ENCODE measurements at regions not wholly inside any gene's neighbourhood (a gene's known extent, or its start where the extent isn't known, plus 50 kb on each side); places are given as distances from the start of the nearest gene placed in this dataset.
"Not testable (repeated sequence)": the region's sequence is repeated elsewhere in the genome, so short reads cannot be mapped to it uniquely, and the experiment has no call there.

GRCh38 chr2:16390561-16390960 is 275.1 kb downstream of the CYRIA start:
- FAIRE-seq, result no peak

- no peak for FAIRE-seq
These were observed 276.0 kb downstream of the CYRIA start for GRCh38 chr2:16389611-16390010.

GRCh38 chr2:16388199-16388830 is 277.3 kb downstream of the CYRIA start:
- not testable (repeated sequence) for FAIRE-seq

GRCh38 chr2:16387461-16387984 is 278.1 kb downstream of the CYRIA start:
- no peak for FAIRE-seq

GRCh38 chr2:16386431-16386830 is 279.2 kb downstream of the CYRIA start:
- no peak for FAIRE-seq

- FAIRE-seq, result peak; percentile 95
These were observed 279.6 kb downstream of the CYRIA start for GRCh38 chr2:16386031-16386430.

GRCh38 chr2:16385341-16385740 is 280.3 kb downstream of the CYRIA start:
- no peak for FAIRE-seq

- FAIRE-seq, result no peak
These were observed 282.2 kb downstream of the CYRIA start for GRCh38 chr2:16383411-16383810.

GRCh38 chr2:16382451-16382850 is 283.2 kb downstream of the CYRIA start:
- no peak for FAIRE-seq

GRCh38 chr2:16381511-16381910 is 284.1 kb downstream of the CYRIA start:
- FAIRE-seq, result no peak

- not testable (repeated sequence) for FAIRE-seq
These were observed 285.7 kb downstream of the CYRIA start for GRCh38 chr2:16379901-16380300.

GRCh38 chr2:16379061-16379460 is 286.6 kb downstream of the CYRIA start:
- not testable (repeated sequence) for FAIRE-seq

GRCh38 chr2:16378031-16378430 is 287.6 kb downstream of the CYRIA start:
- FAIRE-seq, result no peak

GRCh38 chr2:16375981-16376380 is 289.7 kb downstream of the CYRIA start:
- no peak for FAIRE-seq

- no peak for FAIRE-seq
These were observed 290.3 kb downstream of the CYRIA start for GRCh38 chr2:16375351-16375750.

GRCh38 chr2:16374671-16375070 is 291.0 kb downstream of the CYRIA start:
- FAIRE-seq, result no peak

- FAIRE-seq, result no peak
These were observed 292.3 kb downstream of the CYRIA start for GRCh38 chr2:16373341-16373740.

- FAIRE-seq, result no peak
These were observed 293.9 kb downstream of the CYRIA start for GRCh38 chr2:16371751-16372150.

GRCh38 chr2:16368951-16369350 is 296.7 kb downstream of the CYRIA start:
- no peak for FAIRE-seq

- FAIRE-seq, result no peak
These were observed 297.3 kb downstream of the CYRIA start for GRCh38 chr2:16368328-16368727.

- FAIRE-seq, result no peak
These were observed 300.3 kb downstream of the CYRIA start for GRCh38 chr2:16365366-16365765.

GRCh38 chr2:16363581-16363980 is 302.1 kb downstream of the CYRIA start:
- no peak for FAIRE-seq

- no peak for FAIRE-seq
These were observed 303.0 kb downstream of the CYRIA start for GRCh38 chr2:16362611-16363010.

GRCh38 chr2:16361261-16361995 is 304.2 kb downstream of the CYRIA start:
- FAIRE-seq, result no peak
